K562 (cell line): ENCODE measurements at regions not wholly inside any gene's neighbourhood (a gene's known extent, or its start where the extent isn't known, plus 50 kb on each side); places are given as distances from the start of the nearest gene placed in this dataset.

Experiments
- ATAC-seq: fragments of 200-7000 bp; cut with Tn5 transposase; 3 replicates; pipeline ENCODE4 v1.9.1; 2020; ENCODE audit warnings: moderate library complexity
- BruUV-seq: library from RNA; stranded (reverse); fragments of 400-500 nt; replicated peaks from 2 replicates; lab custom pipeline; 2021; lab: Mats Ljungman, UMichigan
- CTCF ChIA-PET: fragments of 300-600 bp; formaldehyde crosslinking; extraction: SDS; loops from one replicate; lab custom pipeline; 2021; ENCODE audit warnings: low intra/inter-chr PET ratio; lab: Yijun Ruan, JAX
- POLR2A ChIA-PET: fragments of 300-600, 350-650 bp; sonication (Branson Sonifier 250); formaldehyde crosslinking; extraction: SDS; loops from one replicate; lab custom pipeline; 2021; ENCODE audit warnings: antibody characterized with exemption, inconsistent platforms; lab: Yijun Ruan, JAX
- DNase-seq, 4 experiments: peaks; one replicate each; pipeline versions ENCODE4 v3.0.0 to v3.0.0-alpha.2; 2011 to 2018; ENCODE audit warnings: low spot score in 3 of 4, mixed read lengths in 3 of 4; ENCODE audit errors: extremely low read depth in 1 of 4
- FAIRE-seq: peaks from 2 replicates; lab custom pipeline; 2011; peaks lifted over from hg19 to GRCh38; lab: Jason Lieb, UNC
- H2AFZ ChIP-seq: 2 replicates; pipeline ENCODE4 v1.6.0; 2011; ENCODE audit warnings: low read depth, low read length, control low read depth, inconsistent platforms
- H3K27ac ChIP-seq: fragments of 200-600 bp; 3 replicates; pipeline ENCODE4 v1.8.0; 2011; ENCODE audit warnings: low read depth, mild to moderate bottlenecking, control low read depth, inconsistent platforms, low read length, moderate library complexity, mixed read lengths; ENCODE audit errors: extremely low read depth
- H3K27me3 ChIP-seq, 2 experiments: fragments of 300-600 bp in 1 of 2; 2 replicates in 1 of 2; 3 replicates in 1 of 2; pipeline versions ENCODE4 v1.6.0 to v1.8.0; 2011; ENCODE audit warnings: inconsistent platforms in 2 of 2, low read length in 2 of 2, mild to moderate bottlenecking in 1 of 2, mixed read lengths in 1 of 2, moderate library complexity in 1 of 2; ENCODE audit not compliant: control insufficient read depth in 2 of 2, insufficient read depth in 2 of 2
- H3K36me3 ChIP-seq: fragments of 300-600 bp; 3 replicates; pipeline ENCODE4 v1.8.0; 2011; ENCODE audit warnings: mild to moderate bottlenecking, low read length, inconsistent platforms; ENCODE audit not compliant: control insufficient read depth, insufficient read depth
- H3K4me1 ChIP-seq, 2 experiments: fragments of 200-600 bp in 1 of 2; replicated peaks in 1 of 2; 2 replicates in 1 of 2; 3 replicates in 1 of 2; pipeline versions ENCODE4 v1.5.1 to v1.8.0; 2011; ENCODE audit warnings: inconsistent platforms in 2 of 2, low read length in 2 of 2, mild to moderate bottlenecking in 1 of 2, mixed read lengths in 1 of 2, moderate library complexity in 1 of 2; ENCODE audit not compliant: control insufficient read depth in 2 of 2, insufficient read depth in 2 of 2
- H3K4me2 ChIP-seq: 2 replicates; pipeline ENCODE4 v1.6.1; 2011; ENCODE audit warnings: low read length, control low read depth, inconsistent platforms, mixed read lengths; ENCODE audit not compliant: insufficient read depth
- H3K4me3 ChIP-seq: fragments of 200-600 bp; sonication (generic), shearing (Covaris generic); 2 replicates; pipeline ENCODE4 v1.5.1; 2016; ENCODE audit warnings: control low read depth, inconsistent platforms
- H3K79me2 ChIP-seq: fragments of 200-600 bp; 3 replicates; pipeline ENCODE4 v1.8.0; 2011; ENCODE audit warnings: low read length, inconsistent platforms; ENCODE audit not compliant: control insufficient read depth, insufficient read depth
- H3K9ac ChIP-seq, 2 experiments: 2 replicates each; pipeline versions ENCODE4 v1.6.0 to v1.6.1; 2011; ENCODE audit warnings: low read depth in 2 of 2, low read length in 2 of 2, control low read depth in 1 of 2, inconsistent platforms in 1 of 2, mild to moderate bottlenecking in 1 of 2, mixed read lengths in 1 of 2; ENCODE audit not compliant: insufficient read depth in 1 of 2
- H3K9me1 ChIP-seq: one replicate; pipeline ENCODE4 v1.6.0; 2011; ENCODE audit warnings: inconsistent platforms, mild to moderate bottlenecking, low read length, moderate library complexity; ENCODE audit not compliant: control insufficient read depth, insufficient read depth
- H3K9me3 ChIP-seq: replicated peaks from 2 replicates; pipeline ENCODE4 v1.5.1; 2011; ENCODE audit warnings: low read depth, low read length, inconsistent platforms; ENCODE audit not compliant: control insufficient read depth, insufficient read depth
- H4K20me1 ChIP-seq: replicated peaks from 2 replicates; pipeline ENCODE4 v1.6.1; 2011; ENCODE audit warnings: low read length, inconsistent platforms, mixed read lengths; ENCODE audit not compliant: control insufficient read depth, insufficient read depth
- BCLAF1 ChIP-seq, 2 experiments: fragments of 450-650 bp in 1 of 2; IDR thresholded peaks; 2 replicates each; pipeline ENCODE4 v1.6.1; 2011 to 2017; ENCODE audit warnings: low read depth in 2 of 2, antibody characterized with exemption in 1 of 2, borderline replicate concordance in 1 of 2, low read length in 1 of 2, mild to moderate bottlenecking in 1 of 2, mixed read lengths in 1 of 2; ENCODE audit not compliant: control insufficient read depth in 1 of 2
- CBX2 ChIP-seq: fragments of 200-600 bp; sonication (generic); IDR thresholded peaks from one replicate; pipeline ENCODE4 v1.6.1; 2012; ENCODE audit warnings: mild to moderate bottlenecking, low read length, inconsistent platforms; ENCODE audit not compliant: insufficient read depth, poor library complexity, severe bottlenecking
- CTCFL ChIP-seq: IDR thresholded peaks from 2 replicates; pipeline ENCODE4 v1.6.1; 2011; ENCODE audit warnings: borderline replicate concordance, low read depth, mild to moderate bottlenecking, moderate library complexity, low read length; ENCODE audit not compliant: insufficient read depth, poor library complexity, severe bottlenecking
- HMG20A ChIP-seq: fragments of 450-650 bp; formaldehyde crosslinking; conservative IDR thresholded peaks from 2 replicates; pipeline ENCODE4 v1.4.0; 2020; ENCODE audit warnings: mild to moderate bottlenecking, mixed read lengths
- IRF1 ChIP-seq: sonication (generic); formaldehyde crosslinking; IDR thresholded peaks from 2 replicates; pipeline ENCODE4 v1.8.0; 2022; ENCODE audit warnings: missing genetic modification reagents, mild to moderate bottlenecking, borderline replicate concordance
- JUNB ChIP-seq: fragments of 450-650 bp; formaldehyde crosslinking; conservative IDR thresholded peaks from 2 replicates; pipeline ENCODE4 v1.4.0; 2020; ENCODE audit warnings: mild to moderate bottlenecking
- MXI1 ChIP-seq: IDR thresholded peaks from 2 replicates; pipeline ENCODE4 v1.6.1; 2011; ENCODE audit warnings: low read depth, mild to moderate bottlenecking, improper control_type of control experiment, low read length
- SAP30 ChIP-seq: fragments of 200-600 bp; sonication (generic); IDR thresholded peaks from 2 replicates; pipeline ENCODE4 v1.6.1; 2012; ENCODE audit warnings: borderline replicate concordance, low read depth, mild to moderate bottlenecking, moderate library complexity, low read length, control low read depth, inconsistent platforms; ENCODE audit not compliant: insufficient read depth, poor library complexity, severe bottlenecking
- TOE1 ChIP-seq, 2 experiments: fragments of 450-650 bp in 1 of 2; sonication (generic) in 1 of 2; formaldehyde crosslinking in 1 of 2; IDR thresholded peaks; 2 replicates each; pipeline versions ENCODE4 v1.7.1 to v1.8.0; 2016 to 2022; ENCODE audit warnings: borderline replicate concordance in 2 of 2, mild to moderate bottlenecking in 2 of 2, antibody characterized with exemption in 1 of 2, inconsistent platforms in 1 of 2, low read depth in 1 of 2, missing genetic modification reagents in 1 of 2, moderate library complexity in 1 of 2
- ZNF395 ChIP-seq: fragments of 200-800 bp; sonication (Bioruptor generic); IDR thresholded peaks from 2 replicates; pipeline ENCODE4 v1.6.1; 2017; ENCODE audit warnings: missing genetic modification characterization, missing compliant biosample characterization
- ZNF717 ChIP-seq: fragments of 250-450 bp; sonication (Bioruptor Pico); IDR thresholded peaks from 2 replicates; pipeline ENCODE4 v1.5.0; 2021
- ZNF766 ChIP-seq: fragments of 200-800 bp; sonication (Bioruptor generic); conservative IDR thresholded peaks from 2 replicates; pipeline ENCODE4 v1.6.1; 2016; ENCODE audit warnings: missing genetic modification characterization, missing compliant biosample characterization
- WGBS: fragments of 100-300 bp; shearing (Covaris generic); methylation state at CpG from one replicate; pipeline ENCODE4 v1.1.6; 2016; ENCODE audit warnings: low coverage, mixed read lengths; ENCODE audit not compliant: insufficient coverage; ENCODE audit errors: missing lambda C conversion rate; 5-methylcytosine and 5-hydroxymethylcytosine counted together
- in situ Hi-C: fragments of 300-500 bp; cut with MboI; formaldehyde crosslinking; loops from 4 replicates; pipeline ENCODE4 v1.15.0; 2018; ENCODE audit warnings: inconsistent platforms, mixed read lengths
- intact Hi-C: fragments of 100-400 bp; cut with micrococcal nuclease; formaldehyde crosslinking; loops from 2 replicates; pipeline ENCODE4 v1.14.2; 2022

GRCh38 chr14:83006121-83006670, 1472.5 kb upstream of the SEL1L start:
- BruUV-seq: no TSS peak
- H4K20me1 ChIP-seq: no peaks in the 10 kb centered on the region
- no peak overlapping the region for H2AFZ ChIP-seq
- intact Hi-C loops (no loop called here), in situ Hi-C loops (no loop called here)
- no peak overlapping the region for H3K4me3 ChIP-seq
- no peaks in the 10 kb centered on the region for H3K27me3 ChIP-seq
- DNase-seq (no peak), ATAC-seq (no peak), FAIRE-seq (no peak)
- H3K79me2 ChIP-seq: no peaks in the 10 kb centered on the region
- ChIA-PET CTCF (no interaction called here), POLR2A (no interaction called here)
- no peaks in the 10 kb centered on the region for H3K4me1 ChIP-seq
- no peak overlapping the region for H3K9ac ChIP-seq
- H3K36me3 ChIP-seq: no peaks in the 10 kb centered on the region
- 0% methylated on average over 1 of the region's 1 CpG for WGBS
- no peak overlapping the region for H3K27ac ChIP-seq
- H3K4me2 ChIP-seq: no peak overlapping the region
- H3K9me3 ChIP-seq: no peaks in the 10 kb centered on the region
- H3K9me1 ChIP-seq: no peaks in the 10 kb centered on the region
- TF ChIP-seq ZNF766 (CRISPR knock-in tag): no peak
- no peak for TF ChIP-seq SAP30
- TF ChIP-seq JUNB (CRISPR knock-in tag): no peak
- no peak for TF ChIP-seq TOE1 (IDR thresholded peaks at IDR 0.05; ENCODE audit: borderline replicate concordance)
- TF ChIP-seq TOE1 (CRISPR knock-in tag; IDR thresholded peaks at IDR 0.05; ENCODE audit: borderline replicate concordance, low read depth): no peak
- no peak for TF ChIP-seq BCLAF1 (IDR thresholded peaks at IDR 0.05; ENCODE audit: borderline replicate concordance in 1 of 2, control insufficient read depth in 1 of 2, low read depth in 2 of 2, low read length in 1 of 2)
- no peak for TF ChIP-seq CTCFL
- no peak for TF ChIP-seq ZNF717 (CRISPR knock-in tag)
- TF ChIP-seq HMG20A (CRISPR knock-in tag): no peak
- TF ChIP-seq MXI1: no peak
- TF ChIP-seq CBX2: no peak
- TF ChIP-seq IRF1 (CRISPR knock-in tag): no peak
- no peak for TF ChIP-seq ZNF395
